Keratinocyte (primary cell): ENCODE measurements at regions not wholly inside any gene's neighbourhood (a gene's known extent, or its start where the extent isn't known, plus 50 kb on each side); places are given as distances from the start of the nearest gene placed in this dataset.

ENCODE experiments used
- DNase-seq: peaks from one replicate; pipeline ENCODE4 v3.0.0-alpha.2; 2011; ENCODE audit warnings: low read depth, missing footprints, low spot score
- FAIRE-seq: peaks from 2 replicates; lab custom pipeline; 2011; peaks lifted over from hg19 to GRCh38; lab: Jason Lieb, UNC
- H2AFZ ChIP-seq: 2 replicates; pipeline ENCODE4 v1.6.0; 2012; ENCODE audit warnings: low read length, control low read depth, inconsistent platforms; ENCODE audit not compliant: control insufficient read depth
- H3K27ac ChIP-seq: 2 replicates; pipeline ENCODE4 v1.5.1; 2011; ENCODE audit warnings: low read length; ENCODE audit not compliant: control insufficient read depth, insufficient read depth
- H3K27me3 ChIP-seq: 3 replicates; pipeline ENCODE4 v1.6.0; 2011; ENCODE audit warnings: low read length; ENCODE audit not compliant: control insufficient read depth, insufficient read depth; ENCODE audit errors: extremely low read depth
- H3K36me3 ChIP-seq, 2 experiments: 2 replicates in 1 of 2; 3 replicates in 1 of 2; pipeline ENCODE4 v1.5.1; 2011; ENCODE audit warnings: low read length in 2 of 2, mild to moderate bottlenecking in 1 of 2; ENCODE audit not compliant: control insufficient read depth in 2 of 2, insufficient read depth in 2 of 2; ENCODE audit errors: extremely low read depth in 1 of 2
- H3K4me1 ChIP-seq: 3 replicates; pipeline ENCODE4 v1.5.1; 2011; ENCODE audit warnings: low read length; ENCODE audit not compliant: control insufficient read depth, insufficient read depth; ENCODE audit errors: extremely low read depth
- H3K4me2 ChIP-seq: 3 replicates; pipeline ENCODE4 v1.6.0; 2011; ENCODE audit warnings: low read depth, low read length; ENCODE audit not compliant: control insufficient read depth, insufficient read depth; ENCODE audit errors: extremely low read depth
- H3K4me3 ChIP-seq, 3 experiments: fragments of 200-600 bp in 1 of 3; sonication (generic) in 1 of 3; 2 replicates in 2 of 3; 3 replicates in 1 of 3; pipeline ENCODE4 v1.5.1; 2011 to 2016; ENCODE audit warnings: low read length in 3 of 3, mild to moderate bottlenecking in 3 of 3, control low read depth in 2 of 3, inconsistent platforms in 1 of 3, low read depth in 1 of 3, mixed read lengths in 1 of 3, mixed run types in 1 of 3, moderate library complexity in 1 of 3; ENCODE audit not compliant: control insufficient read depth in 2 of 3, insufficient read depth in 2 of 3; ENCODE audit errors: extremely low read depth in 1 of 3
- H3K79me2 ChIP-seq: 2 replicates; pipeline ENCODE4 v1.6.0; 2012; ENCODE audit warnings: low read length; ENCODE audit not compliant: control insufficient read depth, insufficient read depth
- H3K9ac ChIP-seq: 3 replicates; pipeline ENCODE4 v1.6.0; 2011; ENCODE audit warnings: low read length; ENCODE audit not compliant: control insufficient read depth, insufficient read depth; ENCODE audit errors: extremely low read depth
- H3K9me1 ChIP-seq: 3 replicates; pipeline ENCODE4 v1.6.0; 2011; ENCODE audit warnings: low read length; ENCODE audit not compliant: control insufficient read depth, insufficient read depth; ENCODE audit errors: extremely low read depth
- H3K9me3 ChIP-seq: 2 replicates; pipeline ENCODE4 v1.5.1; 2012; ENCODE audit warnings: low read depth, low read length; ENCODE audit not compliant: control insufficient read depth
- H4K20me1 ChIP-seq: 3 replicates; pipeline ENCODE4 v1.6.0; 2011; ENCODE audit warnings: low read length; ENCODE audit not compliant: control insufficient read depth, insufficient read depth; ENCODE audit errors: extremely low read depth
- CTCF ChIP-seq, 3 experiments: IDR thresholded peaks in 1 of 3; conservative IDR thresholded peaks in 1 of 3; optimal IDR thresholded peaks in 1 of 3; 2 replicates in 2 of 3; 3 replicates in 1 of 3; pipeline versions ENCODE3 to v1.5.1; 2011; ENCODE audit warnings: low read length in 3 of 3, mild to moderate bottlenecking in 3 of 3, moderate library complexity in 2 of 3, control low read depth in 1 of 3, inconsistent platforms in 1 of 3; ENCODE audit not compliant: insufficient read depth in 2 of 3; ENCODE audit errors: extremely low read depth in 1 of 3
- EZH2 ChIP-seq: IDR thresholded peaks from one replicate; pipeline ENCODE4 v1.6.1; 2012; ENCODE audit warnings: inconsistent platforms, mild to moderate bottlenecking, low read length, moderate library complexity
- dilution Hi-C: fragments of 300-500 bp; cut with MboI; formaldehyde crosslinking; loops from one replicate; pipeline ENCODE4 v1.7.0; 2020; ENCODE audit warnings: low sequenced_read_pairs; ENCODE audit not compliant: extremely low pct_ligation_motif_present

GRCh38 chr7:69203871-69204270 is 394.4 kb upstream of the AUTS2 start:
- no peak for FAIRE-seq
- no peaks in the 10 kb centered on the region for H3K36me3 ChIP-seq
- H3K79me2 ChIP-seq: no peaks in the 10 kb centered on the region
- H3K4me1 ChIP-seq: no peaks in the 10 kb centered on the region
- H4K20me1 ChIP-seq: no peaks in the 10 kb centered on the region
- DNase-seq: no peak
- dilution Hi-C loops: no loop called here
- H3K27ac ChIP-seq: no peak overlapping the region
- no peak overlapping the region for H3K4me3 ChIP-seq
- H2AFZ ChIP-seq: no peak overlapping the region
- H3K9me1 ChIP-seq: no peaks in the 10 kb centered on the region
- no peak overlapping the region for H3K9ac ChIP-seq
- H3K27me3 ChIP-seq: no peaks in the 10 kb centered on the region
- no peak for TF ChIP-seq CTCF (optimal IDR thresholded peaks at IDR 0.05 in 1 of 3, IDR thresholded peaks at IDR 0.05 in 1 of 3, conservative IDR thresholded peaks at IDR 0.05 in 1 of 3; ENCODE audit: extremely low read depth in 1 of 3, insufficient read depth in 2 of 3, low read length in 3 of 3)
- no peak for TF ChIP-seq EZH2
- no peak overlapping the region for H3K4me2 ChIP-seq
- H3K9me3 ChIP-seq: no peaks in the 10 kb centered on the region

GRCh38 chr7:69204943-69205342 is 393.3 kb upstream of the AUTS2 start:
- no peaks in the 10 kb centered on the region for H3K79me2 ChIP-seq
- FAIRE-seq (no peak), DNase-seq (no peak)
- H3K36me3 ChIP-seq: no peaks in the 10 kb centered on the region
- H3K4me1 ChIP-seq: no peaks in the 10 kb centered on the region
- no peak overlapping the region for H3K4me2 ChIP-seq
- H3K4me3 ChIP-seq: no peak overlapping the region
- no peak overlapping the region for H3K27ac ChIP-seq
- H3K9me1 ChIP-seq: no peaks in the 10 kb centered on the region
- H2AFZ ChIP-seq: no peak overlapping the region
- no peaks in the 10 kb centered on the region for H3K27me3 ChIP-seq
- TF ChIP-seq CTCF (optimal IDR thresholded peaks at IDR 0.05 in 1 of 3, IDR thresholded peaks at IDR 0.05 in 1 of 3, conservative IDR thresholded peaks at IDR 0.05 in 1 of 3; ENCODE audit: extremely low read depth in 1 of 3, insufficient read depth in 2 of 3, low read length in 3 of 3): no peak
- TF ChIP-seq EZH2: no peak
- H3K9me3 ChIP-seq: no peaks in the 10 kb centered on the region
- no peaks in the 10 kb centered on the region for H4K20me1 ChIP-seq
- no peak overlapping the region for H3K9ac ChIP-seq
- dilution Hi-C loops: no loop called here
